MM.1S (cell line): ENCODE measurements at regions not wholly inside any gene's neighbourhood (a gene's known extent, or its start where the extent isn't known, plus 50 kb on each side); places are given as distances from the start of the nearest gene placed in this dataset.

Experiments
- DNase-seq: peaks from one replicate; pipeline ENCODE4 v3.0.0-alpha.2; 2015
- H2AFZ ChIP-seq: fragments of 300-600 bp; sonication (generic); 2 replicates; pipeline ENCODE4 v1.6.0; 2016; ENCODE audit warnings: antibody characterized with exemption, low read length
- H3F3A ChIP-seq: fragments of 300-600 bp; sonication (generic); 2 replicates; pipeline ENCODE4 v1.6.1; 2016; ENCODE audit warnings: mild to moderate bottlenecking, antibody characterized with exemption, low read length, moderate library complexity, mixed read lengths; ENCODE audit not compliant: insufficient read depth
- H3K27ac ChIP-seq: fragments of 300-600 bp; sonication (generic); 2 replicates; pipeline ENCODE4 v1.5.1; 2016; ENCODE audit warnings: mild to moderate bottlenecking, low read length
- H3K27me3 ChIP-seq: fragments of 300-600 bp; sonication (generic); replicated peaks from 2 replicates; pipeline ENCODE4 v1.6.0; 2016; ENCODE audit warnings: low read length; ENCODE audit not compliant: insufficient read depth
- H3K36me3 ChIP-seq: fragments of 300-600 bp; sonication (generic); replicated peaks from 2 replicates; pipeline ENCODE4 v1.6.1; 2016; ENCODE audit warnings: mild to moderate bottlenecking, low read length, mixed read lengths; ENCODE audit not compliant: insufficient read depth
- H3K4me1 ChIP-seq: fragments of 300-600 bp; sonication (generic); 2 replicates; pipeline ENCODE4 v1.6.1; 2016; ENCODE audit warnings: low read length, mixed read lengths
- H3K4me2 ChIP-seq: fragments of 300-600 bp; sonication (generic); 2 replicates; pipeline ENCODE4 v1.6.0; 2016; ENCODE audit warnings: low read depth, low read length
- H3K4me3 ChIP-seq: fragments of 300-600 bp; sonication (generic); 2 replicates; pipeline ENCODE4 v1.5.1; 2016; ENCODE audit warnings: low read length, mixed read lengths
- H3K79me2 ChIP-seq: fragments of 300-600 bp; sonication (generic); 2 replicates; pipeline ENCODE4 v1.6.1; 2016; ENCODE audit warnings: mixed run types, low read length, mixed read lengths
- H3K9ac ChIP-seq: fragments of 300-600 bp; sonication (generic); 2 replicates; pipeline ENCODE4 v1.6.1; 2016; ENCODE audit warnings: low read length, mixed read lengths
- H3K9me2 ChIP-seq: fragments of 300-600 bp; sonication (generic); replicated peaks from 2 replicates; pipeline ENCODE4 v1.6.1; 2016; ENCODE audit warnings: mild to moderate bottlenecking, low read length, mixed read lengths; ENCODE audit not compliant: insufficient read depth
- H3K9me3 ChIP-seq: fragments of 300-600 bp; sonication (generic); replicated peaks from 2 replicates; pipeline ENCODE4 v1.6.1; 2016; ENCODE audit warnings: mild to moderate bottlenecking, low read length, mixed read lengths; ENCODE audit not compliant: insufficient read depth
- H4K20me1 ChIP-seq: fragments of 300-600 bp; sonication (generic); 2 replicates; pipeline ENCODE4 v1.6.1; 2016; ENCODE audit warnings: mild to moderate bottlenecking, low read length, moderate library complexity, mixed read lengths; ENCODE audit not compliant: insufficient read depth
- EZH2 ChIP-seq: fragments of 300-600 bp; sonication (generic); optimal IDR thresholded peaks from 2 replicates; pipeline ENCODE3; 2017; ENCODE audit warnings: low read depth, mild to moderate bottlenecking, antibody characterized with exemption, low read length, mixed read lengths
- EZH2phosphoT487 ChIP-seq: fragments of 300-600 bp; sonication (generic); IDR thresholded peaks from 2 replicates; pipeline ENCODE4 v1.6.1; 2018; ENCODE audit warnings: antibody characterized with exemption, low read length
- TF ChIP-seq, protein P1 (sequence below): fragments of 300-600 bp; sonication (generic); IDR thresholded peaks from 2 replicates; pipeline ENCODE4 v1.5.1; 2016; ENCODE audit warnings: antibody characterized with exemption, low read length, mixed read lengths

DNA sequence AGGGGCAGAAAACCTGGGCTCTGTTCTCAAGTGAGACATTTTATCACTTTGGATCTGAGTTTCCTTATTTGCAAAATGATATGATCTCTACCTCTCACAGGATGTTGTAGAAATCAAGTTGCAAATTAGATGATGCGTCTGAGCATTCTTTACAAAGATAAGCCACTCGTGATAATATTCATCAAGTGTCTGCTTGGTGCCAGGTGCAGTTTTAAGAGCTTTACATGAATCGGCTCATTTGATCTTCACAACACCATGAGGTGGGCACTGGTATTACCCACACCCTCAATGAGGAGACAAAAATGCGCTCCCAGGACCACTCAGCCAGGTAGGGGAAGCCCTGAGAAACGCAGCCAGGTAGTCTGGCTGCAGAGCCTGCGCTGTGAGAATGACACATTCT is 59.1 kb upstream of the CA12 start:
- Histone ChIP-seq H3K4me2 (no peak overlapping the region), H3F3A (no peaks in the 10 kb centered on the region), H4K20me1 (no peaks in the 10 kb centered on the region), H3K79me2 (no peaks in the 10 kb centered on the region), H3K9me2 (no peaks in the 10 kb centered on the region), H3K27me3 (no peaks in the 10 kb centered on the region), H3K36me3 (no peaks in the 10 kb centered on the region), H3K4me3 (no peak overlapping the region), H3K27ac (no peak overlapping the region), H3K4me1 (peaks cover 8% of the 10 kb centered on the region), H2AFZ (no peak overlapping the region), H3K9ac (no peak overlapping the region), H3K9me3 (no peaks in the 10 kb centered on the region)
- DNase-seq, result no peak
- TF ChIP-seq EZH2 (no peak), EZH2phosphoT487 (no peak)
- TF ChIP-seq, protein P1, sequence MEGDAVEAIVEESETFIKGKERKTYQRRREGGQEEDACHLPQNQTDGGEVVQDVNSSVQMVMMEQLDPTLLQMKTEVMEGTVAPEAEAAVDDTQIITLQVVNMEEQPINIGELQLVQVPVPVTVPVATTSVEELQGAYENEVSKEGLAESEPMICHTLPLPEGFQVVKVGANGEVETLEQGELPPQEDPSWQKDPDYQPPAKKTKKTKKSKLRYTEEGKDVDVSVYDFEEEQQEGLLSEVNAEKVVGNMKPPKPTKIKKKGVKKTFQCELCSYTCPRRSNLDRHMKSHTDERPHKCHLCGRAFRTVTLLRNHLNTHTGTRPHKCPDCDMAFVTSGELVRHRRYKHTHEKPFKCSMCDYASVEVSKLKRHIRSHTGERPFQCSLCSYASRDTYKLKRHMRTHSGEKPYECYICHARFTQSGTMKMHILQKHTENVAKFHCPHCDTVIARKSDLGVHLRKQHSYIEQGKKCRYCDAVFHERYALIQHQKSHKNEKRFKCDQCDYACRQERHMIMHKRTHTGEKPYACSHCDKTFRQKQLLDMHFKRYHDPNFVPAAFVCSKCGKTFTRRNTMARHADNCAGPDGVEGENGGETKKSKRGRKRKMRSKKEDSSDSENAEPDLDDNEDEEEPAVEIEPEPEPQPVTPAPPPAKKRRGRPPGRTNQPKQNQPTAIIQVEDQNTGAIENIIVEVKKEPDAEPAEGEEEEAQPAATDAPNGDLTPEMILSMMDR, result no peak

DNA sequence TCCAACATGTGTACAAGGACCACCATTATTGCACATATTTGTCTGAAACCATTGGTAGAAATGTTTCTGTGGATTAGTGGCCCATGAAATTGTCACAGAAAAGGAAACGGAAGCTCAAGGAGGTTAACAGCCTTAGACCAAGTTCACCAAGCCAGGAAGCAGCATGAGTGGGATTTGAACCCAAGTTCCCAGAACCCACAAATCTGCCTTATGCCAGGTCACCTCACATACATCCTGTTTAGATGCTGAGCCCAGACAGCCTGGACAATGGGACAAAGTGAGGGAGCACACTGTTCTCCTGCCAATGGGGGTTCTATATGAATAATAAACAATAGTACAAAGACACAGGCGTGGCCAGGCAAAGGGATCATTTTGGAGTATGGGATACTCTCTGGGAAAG is 59.6 kb upstream of the CA12 start:
- Histone ChIP-seq H4K20me1 (no peaks in the 10 kb centered on the region), H3K79me2 (no peaks in the 10 kb centered on the region), H3K9me2 (no peaks in the 10 kb centered on the region), H3K27me3 (no peaks in the 10 kb centered on the region), H3K9me3 (no peaks in the 10 kb centered on the region), H3K4me1 (peaks cover 8% of the 10 kb centered on the region), H3F3A (no peaks in the 10 kb centered on the region), H3K4me2 (no peak overlapping the region), H3K4me3 (no peak overlapping the region), H2AFZ (no peak overlapping the region), H3K27ac (no peak overlapping the region), H3K36me3 (no peaks in the 10 kb centered on the region), H3K9ac (no peak overlapping the region)
- DNase-seq, result no peak
- TF ChIP-seq, protein P1, result no peak
- TF ChIP-seq EZH2phosphoT487 (no peak), EZH2 (no peak)

DNA sequence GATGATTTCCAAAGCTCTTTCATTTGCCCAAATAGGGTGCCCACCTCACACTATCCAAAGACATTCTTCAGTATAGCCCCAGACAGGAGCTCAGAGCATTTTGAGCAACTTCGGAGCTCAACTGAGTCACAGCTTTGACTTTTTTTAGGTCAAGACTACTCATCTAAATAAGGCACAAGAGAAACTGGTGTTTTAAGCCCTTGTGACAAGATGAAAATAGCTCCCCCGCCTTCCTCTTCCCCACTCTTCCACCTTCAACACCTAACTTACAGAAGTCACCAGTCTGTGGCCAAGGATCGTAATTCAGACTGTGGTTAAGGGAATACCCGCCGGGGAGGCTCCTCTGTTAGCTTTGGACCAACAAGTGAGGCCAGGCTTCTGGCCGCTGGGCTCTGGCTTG is 60.4 kb upstream of the CA12 start:
- Histone ChIP-seq H3K36me3 (no peaks in the 10 kb centered on the region), H3F3A (no peaks in the 10 kb centered on the region), H4K20me1 (no peaks in the 10 kb centered on the region), H3K27ac (no peak overlapping the region), H3K9ac (no peak overlapping the region), H3K4me1 (peaks cover 2% of the 10 kb centered on the region), H3K27me3 (no peaks in the 10 kb centered on the region), H3K79me2 (no peaks in the 10 kb centered on the region), H2AFZ (no peak overlapping the region), H3K4me3 (no peak overlapping the region), H3K9me3 (no peaks in the 10 kb centered on the region), H3K9me2 (no peaks in the 10 kb centered on the region), H3K4me2 (no peak overlapping the region; the same call in 1 of the 2 replicates)
- DNase-seq, result no peak
- TF ChIP-seq, protein P1, result no peak
- TF ChIP-seq EZH2, result no peak
- TF ChIP-seq EZH2phosphoT487, result no peak
